Inferior parietal cortex (tissue), 1 donor: ENCODE measurements at regions not wholly inside any gene's neighbourhood (a gene's known extent, or its start where the extent isn't known, plus 50 kb on each side); places are given as distances from the start of the nearest gene placed in this dataset.

Source experiments
- DNase-seq: peaks from one replicate; pipeline ENCODE4 v3.0.0-alpha.2; 2016; ENCODE audit errors: extremely low spot score

DNA sequence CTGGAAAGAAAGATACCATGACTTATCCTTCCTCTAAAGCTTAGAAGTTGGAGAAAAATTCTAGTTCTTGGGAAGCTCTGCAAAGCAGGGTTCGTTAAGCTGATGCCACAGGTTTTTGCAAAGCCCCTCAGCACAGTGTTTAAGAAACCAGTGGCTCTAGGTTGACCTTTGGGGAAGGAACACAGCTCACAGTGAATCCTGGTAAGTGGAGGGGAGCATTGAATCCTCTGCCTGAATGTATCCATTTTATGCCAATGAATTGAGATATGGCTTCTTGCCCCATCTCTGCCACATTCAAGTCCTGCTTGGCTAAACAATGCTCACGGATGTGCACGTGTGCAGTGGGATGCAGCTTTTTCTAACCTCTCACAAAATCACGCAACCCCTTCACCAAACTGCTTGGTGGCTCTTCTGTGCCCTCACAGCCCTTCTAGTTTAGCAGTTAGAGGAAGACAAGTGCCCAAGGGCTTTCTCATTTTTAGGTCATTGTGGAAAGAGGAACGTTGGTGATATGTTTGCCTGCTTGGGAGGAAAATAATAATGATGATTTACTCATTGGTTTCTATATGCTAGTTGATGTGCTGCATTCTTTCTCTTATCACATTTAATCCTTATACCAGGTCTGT is 111.3 kb downstream of the DAD1 start:
- DNase-seq = no peak

DNA sequence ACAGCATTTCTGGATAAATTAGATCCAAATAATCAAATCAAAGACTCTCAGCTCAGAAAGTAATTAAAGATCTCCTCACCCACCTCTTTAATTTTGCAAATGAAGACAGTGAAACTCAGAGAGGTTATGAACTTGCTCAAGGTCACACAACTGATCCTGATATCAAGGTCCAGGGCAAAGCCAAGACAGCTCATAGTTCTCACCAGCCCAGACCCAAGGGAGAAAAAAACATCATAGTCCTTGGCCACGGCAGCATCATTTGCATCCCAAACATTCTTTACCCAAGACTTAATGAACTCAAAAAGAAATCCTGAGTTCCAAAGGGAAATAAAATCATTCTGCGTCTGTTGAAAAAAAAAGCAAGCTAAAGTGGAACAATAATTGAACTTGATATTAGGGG is 112.1 kb downstream of the DAD1 start:
- no peak for DNase-seq

DNA sequence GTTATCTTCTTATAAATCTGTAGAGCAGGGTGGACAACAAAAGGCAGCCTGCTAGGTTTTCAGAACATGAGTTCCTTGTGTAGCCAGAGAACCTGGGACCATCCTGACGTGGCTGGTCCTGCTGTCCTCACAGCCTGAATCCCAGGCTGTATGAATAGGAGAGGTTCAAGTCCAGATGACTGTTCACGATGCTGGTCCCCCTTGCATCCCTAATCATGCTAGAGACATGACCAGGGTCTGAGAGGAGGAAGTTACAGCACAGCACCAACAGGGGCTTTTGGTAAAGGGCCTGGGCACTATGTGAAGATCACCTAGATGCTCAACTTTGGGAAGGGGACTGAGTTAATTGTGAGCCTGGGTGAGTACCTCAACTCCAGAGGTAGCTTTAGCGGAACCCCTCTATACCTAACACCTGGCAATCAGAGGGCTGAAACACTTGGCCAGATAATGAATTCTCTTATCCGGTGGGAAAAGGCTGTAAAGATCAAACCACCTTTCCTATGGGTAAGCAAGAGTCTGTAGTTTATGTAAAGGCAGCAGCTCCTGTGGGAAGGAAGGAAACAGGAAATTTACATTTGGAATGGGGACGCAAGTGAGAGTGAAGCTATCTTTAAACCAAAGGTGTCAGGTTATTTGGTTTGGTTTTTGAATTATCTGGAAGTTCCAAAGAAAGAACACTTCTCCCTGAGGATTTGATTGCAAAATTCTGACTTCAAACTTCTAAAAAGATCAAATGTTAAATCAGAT is 112.8 kb downstream of the DAD1 start:
- DNase-seq = no peak

DNA sequence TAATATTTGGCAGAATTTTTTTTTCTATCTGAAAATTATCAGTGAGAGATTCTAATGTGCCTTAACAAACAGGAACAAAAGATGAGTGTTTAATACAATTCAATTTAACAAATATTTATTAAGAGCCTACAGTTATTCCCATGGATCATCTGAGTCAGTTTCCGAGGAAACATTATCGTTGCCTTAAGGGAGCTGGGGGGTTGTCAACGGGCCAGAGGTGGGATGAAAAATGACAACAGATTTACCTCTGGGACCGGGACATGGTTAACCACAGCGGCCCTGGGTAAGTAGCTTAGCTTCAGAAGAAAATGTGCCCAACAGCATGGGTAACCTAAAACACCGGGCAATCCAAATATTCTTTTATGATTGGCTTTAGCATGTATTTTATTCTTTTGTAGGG is 113.6 kb downstream of the DAD1 start:
- DNase-seq = no peak

DNA sequence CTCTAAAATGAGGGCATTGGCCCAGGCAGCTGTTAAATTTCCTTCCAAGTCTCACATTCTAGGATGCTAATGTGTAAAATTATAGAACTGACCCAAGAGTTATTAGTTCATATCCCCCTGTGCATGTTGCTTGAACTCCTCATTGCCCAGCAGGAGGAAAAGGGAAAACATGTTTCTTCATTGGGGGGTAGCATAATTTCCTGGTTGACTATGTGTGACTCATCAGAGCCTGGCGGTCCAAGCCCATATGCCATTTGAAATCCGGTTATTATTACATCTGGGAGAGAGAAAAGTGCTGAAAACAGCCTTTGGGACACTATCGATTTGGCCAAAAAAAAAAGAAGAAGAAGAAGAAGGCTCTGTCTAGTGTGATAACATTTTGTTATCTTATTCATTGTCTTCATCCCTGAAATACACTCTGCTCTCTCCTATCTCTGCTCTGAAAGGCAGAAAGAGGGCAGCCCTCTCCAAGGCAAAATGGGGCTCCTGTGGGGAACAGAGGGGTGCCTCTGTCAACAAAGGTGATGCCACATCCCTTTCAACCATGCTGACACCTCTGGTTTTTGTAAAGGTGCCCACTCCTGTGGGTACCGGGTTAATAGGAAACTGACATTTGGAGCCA is 114.2 kb downstream of the DAD1 start:
- DNase-seq = no peak

DNA sequence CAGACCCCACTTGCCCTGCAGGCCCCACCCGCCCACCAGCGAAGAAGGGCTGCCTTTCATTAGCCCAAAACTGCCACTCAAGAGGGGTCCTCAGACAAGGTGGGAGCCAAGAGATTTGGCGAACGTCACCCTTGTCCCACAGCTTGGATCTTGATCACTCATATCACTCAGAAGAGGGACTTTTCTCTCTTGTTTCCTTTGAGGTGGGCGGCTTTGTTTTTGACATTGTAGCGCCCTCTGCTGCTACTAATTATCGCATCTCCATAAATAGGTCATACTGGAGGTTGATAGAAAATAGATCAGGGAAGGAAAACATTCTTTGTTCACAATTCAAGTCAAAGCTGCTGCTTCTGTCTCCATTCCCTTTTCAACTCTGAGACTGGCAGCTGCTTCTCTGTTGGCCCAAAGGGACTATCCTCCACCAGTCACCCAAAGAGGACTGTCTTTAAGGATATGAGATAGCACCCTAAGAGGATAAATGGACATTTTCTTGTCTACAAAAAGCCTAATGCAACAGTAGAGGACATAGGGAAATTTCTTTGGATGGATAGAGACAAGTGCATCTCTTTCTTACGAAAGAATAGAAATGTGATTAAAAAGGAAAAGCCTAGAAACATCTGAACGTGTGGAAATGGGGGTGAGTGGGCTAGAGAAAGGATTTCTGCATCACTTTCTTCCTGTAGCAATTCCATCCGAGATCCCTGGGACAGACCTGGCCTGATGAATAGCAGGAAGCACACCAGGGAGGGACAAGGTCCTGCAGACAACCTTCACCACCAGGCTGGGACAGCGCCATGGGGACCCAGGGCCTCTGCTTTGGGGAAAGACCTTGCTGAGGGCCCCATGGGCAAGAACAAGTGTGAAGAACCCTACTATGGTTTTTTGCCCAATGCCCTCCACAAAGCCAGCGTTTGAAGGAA is 115.8 kb downstream of the DAD1 start:
- DNase-seq = peak; percentile 77

DNA sequence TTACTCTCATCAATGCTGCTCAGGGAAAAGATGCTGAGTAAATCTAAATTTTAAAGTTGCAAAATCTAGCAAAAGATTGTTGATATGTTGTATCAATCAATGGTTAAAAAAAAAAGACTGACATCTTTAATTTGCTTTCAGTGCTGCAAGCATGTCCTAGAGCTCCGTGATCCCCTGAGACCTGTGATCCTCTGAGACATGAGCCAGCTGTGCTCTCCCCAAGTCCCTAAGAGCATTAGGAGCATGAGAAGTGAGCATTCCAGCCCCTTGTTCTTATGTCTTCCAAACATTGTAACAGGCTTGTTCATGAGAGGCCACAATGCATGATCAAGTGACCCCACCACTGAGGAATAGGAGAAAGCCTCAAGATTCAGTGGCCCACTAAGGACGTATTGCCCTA is 116.6 kb downstream of the DAD1 start:
- DNase-seq = no peak

DNA sequence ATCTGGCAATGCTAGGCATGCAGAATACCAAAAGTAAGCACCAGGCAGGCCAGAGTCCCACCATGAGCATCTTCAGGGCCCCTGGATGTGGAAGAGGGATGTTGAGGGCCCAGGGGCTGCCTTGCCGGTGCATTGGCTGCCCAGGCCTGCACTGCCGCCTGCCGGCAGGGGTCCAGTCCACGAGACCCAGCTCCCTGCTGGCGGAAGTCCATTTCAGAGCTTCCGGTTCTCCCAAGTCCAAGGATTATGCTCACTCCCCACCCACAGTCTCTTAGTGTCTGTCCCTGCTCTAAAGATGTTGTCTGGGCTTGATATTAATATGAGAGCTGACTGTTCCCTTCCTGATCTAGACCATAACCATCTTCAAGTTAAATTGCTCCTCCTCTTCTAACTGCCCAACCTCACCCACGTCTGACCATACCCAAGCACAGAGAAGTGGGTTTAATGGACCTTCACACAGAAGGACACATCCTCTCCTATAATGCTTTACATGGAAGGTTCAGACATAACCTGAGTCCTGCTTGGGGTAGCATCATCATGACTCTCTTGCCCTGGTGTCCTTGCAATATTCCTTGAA is 117.4 kb downstream of the DAD1 start:
- DNase-seq = peak; percentile 39

DNA sequence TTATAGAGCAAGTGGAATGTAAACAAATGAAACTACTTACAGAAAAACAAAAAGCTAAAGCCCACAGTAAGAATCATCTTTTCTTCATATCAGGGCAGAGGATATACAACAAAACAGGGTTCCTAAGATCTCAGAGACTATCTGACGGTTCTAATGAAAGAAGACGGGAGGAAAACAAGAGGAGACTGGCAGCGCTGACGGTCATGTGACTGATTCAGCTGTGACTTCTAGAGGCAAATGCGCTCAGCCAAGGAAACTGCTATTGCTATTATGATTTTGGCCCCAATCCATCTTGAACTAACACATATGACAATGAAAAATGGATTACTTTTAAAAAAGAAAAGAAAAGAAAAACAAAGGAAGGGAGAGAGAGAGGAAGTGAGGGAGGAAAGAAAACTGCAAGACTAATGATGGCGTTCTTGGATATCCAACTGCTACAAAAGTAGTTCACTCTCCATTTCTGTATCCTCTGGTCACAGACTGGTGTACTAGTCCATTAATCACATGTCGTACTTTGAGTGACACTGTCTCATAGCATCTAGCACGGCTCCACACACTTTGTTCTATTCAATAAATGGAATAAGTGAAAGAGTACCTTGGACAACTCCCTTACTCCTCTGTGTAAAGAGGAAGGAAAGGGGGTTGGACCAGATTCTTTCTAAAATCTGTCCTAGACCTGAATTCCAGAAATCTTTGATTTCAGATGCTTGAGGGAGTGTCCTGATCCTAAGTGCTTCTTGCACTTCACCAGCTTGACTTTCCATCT is 119.3 kb downstream of the DAD1 start:
- peak; percentile 45 for DNase-seq

DNA sequence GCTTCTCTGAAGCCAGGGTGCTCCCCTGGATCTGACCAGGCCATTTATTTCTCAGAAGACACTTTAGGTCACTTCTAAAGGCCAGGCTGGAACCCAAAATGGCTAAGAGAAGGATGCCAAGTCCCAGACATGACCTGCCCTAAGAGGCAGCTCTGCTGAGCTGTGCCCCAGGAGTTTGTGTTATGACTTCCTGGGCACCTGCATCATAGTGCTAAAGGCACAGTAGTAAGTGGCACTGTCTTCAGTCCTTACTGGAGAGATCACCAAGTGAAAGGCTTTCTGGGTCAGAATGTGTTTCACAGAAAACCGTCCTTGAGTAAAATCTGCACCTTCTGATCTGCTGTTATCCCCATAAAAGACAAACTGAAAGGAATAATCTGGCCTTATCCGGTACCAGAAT is 120.2 kb downstream of the DAD1 start:
- no peak for DNase-seq

DNA sequence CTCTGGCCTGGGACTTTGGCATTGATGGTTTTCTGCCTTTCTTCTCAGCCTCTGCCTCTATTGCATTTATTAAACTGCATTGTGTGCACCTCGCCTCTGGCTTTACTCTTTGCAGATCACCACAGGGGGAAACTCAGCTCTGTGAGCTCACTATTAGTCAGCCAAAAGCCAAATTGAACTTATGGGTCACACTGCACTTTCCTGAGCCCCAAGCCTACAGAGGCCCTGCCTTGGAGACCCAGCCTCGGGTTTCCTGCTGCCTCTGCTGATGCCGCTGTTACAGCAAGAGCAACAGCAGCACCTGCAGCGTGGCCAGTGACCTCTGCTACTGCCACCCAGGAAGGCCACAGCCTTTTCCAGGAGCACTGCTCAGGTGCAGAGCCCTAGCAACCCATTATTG is 122.5 kb downstream of the DAD1 start:
- DNase-seq = no peak

DNA sequence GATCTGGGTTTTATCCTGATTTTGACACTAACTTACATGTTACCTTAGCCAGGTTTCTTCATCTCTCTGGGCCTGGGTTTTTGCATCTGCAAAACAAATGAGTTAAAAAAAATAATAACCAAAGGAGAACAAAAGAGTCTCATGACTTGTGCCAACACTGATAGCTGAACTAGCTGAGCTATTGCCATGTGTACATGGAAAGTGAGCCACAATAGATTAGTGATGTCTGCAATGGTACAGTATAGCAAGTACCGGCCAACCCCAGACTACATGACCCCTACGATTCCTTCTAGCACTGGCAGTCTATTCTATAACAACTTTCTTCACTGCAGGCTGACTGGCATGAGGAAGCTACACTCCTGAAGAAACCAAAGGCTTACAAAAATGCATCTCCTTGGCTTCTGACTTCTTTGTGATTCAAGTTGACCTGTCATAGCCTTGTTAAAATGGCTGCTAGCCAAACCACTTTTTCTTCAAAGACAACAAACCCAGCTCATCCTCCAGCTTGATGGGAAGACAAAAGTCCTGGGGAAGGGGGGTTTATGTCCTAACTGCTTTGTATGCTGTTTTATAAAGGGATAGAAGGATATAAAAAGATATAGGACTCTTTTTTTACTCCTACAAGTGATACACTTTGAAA is 123.7 kb downstream of the DAD1 start:
- DNase-seq = no peak

DNA sequence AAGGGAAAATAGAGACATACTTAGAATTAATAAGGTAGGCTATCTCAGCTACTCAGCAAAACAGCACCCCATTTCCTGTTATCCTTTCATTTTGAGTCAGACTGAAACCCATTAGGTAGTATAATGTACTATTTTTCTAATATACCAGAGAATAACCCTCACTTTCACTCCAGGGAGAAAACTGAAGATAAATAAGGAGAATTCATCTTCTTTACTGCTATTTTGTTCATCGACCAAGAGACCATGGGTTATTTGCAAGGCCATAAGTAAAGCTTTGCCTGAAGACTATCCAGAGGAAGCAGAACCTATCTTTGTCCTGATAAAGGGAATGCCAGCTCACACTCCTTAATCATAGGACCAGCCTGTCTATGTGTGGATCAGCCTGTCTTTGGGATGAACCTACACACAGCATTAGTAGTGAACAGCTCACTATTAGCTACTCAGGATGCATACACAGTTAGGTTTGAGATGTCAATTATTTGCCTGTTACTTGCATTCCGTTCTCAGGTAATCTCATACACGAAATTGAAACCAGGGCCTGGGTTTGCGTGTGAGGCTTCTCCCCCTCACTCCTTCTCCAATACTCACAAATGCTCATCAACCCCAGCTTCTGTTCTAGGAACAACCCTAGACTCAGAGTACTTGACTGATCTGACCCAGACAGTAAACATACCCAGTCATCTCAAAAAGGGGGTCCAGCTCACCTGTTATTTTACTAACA is 124.4 kb downstream of the DAD1 start:
- DNase-seq = no peak

DNA sequence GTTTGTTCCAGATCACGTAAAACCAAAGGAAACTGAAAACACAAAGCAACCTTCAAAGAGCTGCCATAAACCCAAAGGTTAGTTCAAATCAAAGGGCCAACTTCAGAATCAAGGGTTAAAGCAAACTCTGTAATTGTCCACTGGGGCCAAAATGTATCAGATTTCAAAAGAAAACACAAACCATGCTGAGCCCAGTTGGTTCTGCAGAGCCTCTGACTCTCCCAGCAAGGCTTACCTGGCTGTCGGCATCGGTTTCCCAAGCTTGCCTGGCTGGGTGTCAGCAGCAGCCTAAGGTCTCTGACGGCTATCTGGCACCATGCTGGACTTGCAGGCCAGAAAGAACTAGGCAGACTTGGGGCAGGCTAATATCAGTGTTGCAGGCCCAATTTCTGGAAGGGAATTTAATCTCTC is 125.3 kb downstream of the DAD1 start:
- DNase-seq = no peak

DNA sequence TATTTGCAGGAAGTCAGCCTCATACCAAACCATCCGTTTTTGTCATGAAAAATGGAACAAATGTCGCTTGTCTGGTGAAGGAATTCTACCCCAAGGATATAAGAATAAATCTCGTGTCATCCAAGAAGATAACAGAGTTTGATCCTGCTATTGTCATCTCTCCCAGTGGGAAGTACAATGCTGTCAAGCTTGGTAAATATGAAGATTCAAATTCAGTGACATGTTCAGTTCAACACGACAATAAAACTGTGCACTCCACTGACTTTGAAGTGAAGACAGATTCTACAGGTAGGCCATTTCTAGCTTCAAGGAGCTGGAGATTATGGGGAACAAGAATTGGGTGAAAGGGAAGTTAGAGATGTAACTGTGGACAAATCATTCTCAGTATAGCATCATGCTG is 126.1 kb downstream of the DAD1 start:
- DNase-seq = no peak

DNA sequence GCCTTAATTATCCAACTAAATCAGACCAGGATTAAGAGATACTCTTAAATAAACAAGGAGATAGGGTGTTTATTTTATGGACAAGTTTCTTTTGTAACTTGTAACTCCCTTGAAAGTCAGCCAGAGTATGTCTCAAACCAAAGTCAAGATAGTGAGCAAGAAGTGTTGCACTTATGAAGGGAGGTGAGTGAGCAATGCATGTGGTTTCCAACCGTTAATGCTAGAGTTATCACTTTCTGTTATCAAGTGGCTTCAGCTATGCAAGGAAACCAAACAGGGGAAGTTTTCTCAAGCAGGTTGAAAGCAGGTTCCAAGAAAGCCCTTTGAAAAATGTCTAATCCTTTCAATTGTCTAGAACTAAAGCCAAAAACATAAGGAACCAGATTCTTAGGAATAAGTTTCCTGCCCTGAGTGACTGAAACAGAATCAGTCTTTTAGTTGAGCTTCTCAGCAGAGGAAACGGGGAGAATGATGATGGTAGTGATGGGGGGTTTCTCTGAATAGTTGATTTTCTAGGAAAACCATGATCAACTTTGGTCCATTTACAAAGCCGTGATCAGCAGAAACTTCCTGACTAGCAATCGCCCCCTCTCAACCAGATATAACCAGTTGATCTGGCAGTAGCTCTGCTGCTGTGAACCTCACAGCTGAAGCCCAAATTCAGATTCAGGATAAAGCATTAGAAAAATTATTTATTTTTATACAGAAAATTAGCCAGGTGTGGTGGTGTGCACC is 128.4 kb downstream of the DAD1 start:
- DNase-seq = no peak

DNA sequence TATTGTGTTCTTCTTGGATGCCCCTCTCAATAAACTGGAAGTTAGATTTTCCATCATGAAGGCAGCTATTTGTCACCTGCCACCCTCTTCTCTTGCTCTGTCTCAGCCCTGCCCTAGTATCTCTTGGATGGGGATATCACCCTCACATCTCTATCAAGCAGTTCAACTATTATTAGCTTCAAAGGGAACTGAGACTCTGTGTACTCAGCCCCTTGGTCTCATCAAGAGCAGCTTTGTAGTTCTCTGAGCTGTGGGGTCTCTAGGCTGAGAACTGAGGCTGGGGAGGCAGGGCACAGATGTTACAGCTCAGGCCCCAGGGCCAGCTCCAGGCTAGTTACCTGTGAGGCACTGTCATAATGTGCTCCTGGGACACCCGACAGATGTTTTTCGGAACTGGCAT is 130.3 kb downstream of the DAD1 start:
- DNase-seq = no peak

DNA sequence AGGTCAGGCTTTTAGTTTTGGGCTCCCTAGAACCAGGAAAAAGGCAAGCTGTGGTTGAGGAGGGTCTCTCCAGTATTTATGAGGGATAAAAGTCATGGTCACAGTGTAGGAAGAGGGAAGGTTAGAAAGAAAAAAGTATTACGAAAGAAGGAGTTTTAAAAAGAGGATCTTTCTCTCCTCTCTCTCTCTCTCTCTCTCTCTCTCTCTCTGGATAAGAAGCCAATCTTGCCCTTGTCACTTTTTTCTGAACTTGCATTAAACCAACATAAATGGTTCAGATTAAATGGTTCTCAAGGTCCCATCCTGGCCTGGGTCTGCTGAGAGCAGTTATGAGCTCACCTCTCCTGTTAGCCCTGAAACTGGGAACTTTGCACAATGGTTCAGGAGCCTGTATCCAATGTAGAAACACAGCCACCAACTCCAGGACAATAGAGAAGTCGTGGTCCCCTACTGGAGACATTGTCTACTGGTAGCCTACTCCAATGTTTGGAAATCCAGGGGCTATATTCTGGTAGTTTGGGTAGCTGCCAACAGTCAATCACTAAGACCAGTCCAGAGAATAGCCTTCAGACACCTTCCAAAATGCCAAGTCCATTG is 131.9 kb downstream of the DAD1 start:
- no peak for DNase-seq

DNA sequence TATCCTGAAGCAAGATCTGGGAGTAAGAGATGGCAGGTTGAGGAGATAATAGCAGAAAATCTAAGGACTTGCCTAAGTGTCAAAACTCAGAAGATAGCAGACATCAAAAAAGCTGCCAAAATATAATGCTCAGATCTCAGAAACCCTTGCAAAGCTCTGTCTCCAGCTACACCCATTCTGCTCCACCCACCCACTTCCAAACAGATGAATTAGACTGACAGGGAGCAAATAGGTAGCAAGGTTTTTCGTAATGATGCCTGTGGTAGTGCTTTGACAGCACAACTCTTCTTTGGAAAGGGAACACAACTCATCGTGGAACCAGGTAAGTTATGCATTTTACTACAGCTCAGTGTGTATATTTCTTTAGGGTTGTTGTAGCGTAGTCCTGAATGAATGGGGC is 132.6 kb downstream of the DAD1 start:
- no peak for DNase-seq
